Hindlimb muscle (tissue), 1 donor: ENCODE measurements at regions not wholly inside any gene's neighbourhood (a gene's known extent, or its start where the extent isn't known, plus 50 kb on each side); places are given as distances from the start of the nearest gene placed in this dataset.

ENCODE experiments used
- DNase-seq: peaks from one replicate; pipeline ENCODE4 v3.0.0-alpha.2; 2013

DNA sequence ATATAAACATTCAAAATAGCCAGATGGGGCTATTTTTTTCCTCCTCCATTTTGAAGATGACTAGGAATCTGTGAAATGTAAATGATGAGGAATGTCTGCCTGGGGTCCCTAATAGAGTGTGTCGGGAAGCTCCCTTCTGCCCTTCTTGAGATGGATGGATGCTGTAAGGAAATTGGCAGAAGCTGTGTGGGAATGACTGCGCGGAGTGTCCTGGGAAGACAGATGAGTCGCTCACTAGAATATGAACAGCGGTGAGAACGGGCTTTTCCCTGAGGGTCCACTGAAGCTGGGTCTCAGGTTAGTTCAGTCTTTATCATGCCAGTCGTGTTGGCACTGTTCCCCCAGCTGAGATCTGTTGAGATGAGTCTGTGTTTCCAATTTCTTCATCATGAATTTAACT is 75.1 kb upstream of the PLPP4 start:
- DNase-seq, result no peak

DNA sequence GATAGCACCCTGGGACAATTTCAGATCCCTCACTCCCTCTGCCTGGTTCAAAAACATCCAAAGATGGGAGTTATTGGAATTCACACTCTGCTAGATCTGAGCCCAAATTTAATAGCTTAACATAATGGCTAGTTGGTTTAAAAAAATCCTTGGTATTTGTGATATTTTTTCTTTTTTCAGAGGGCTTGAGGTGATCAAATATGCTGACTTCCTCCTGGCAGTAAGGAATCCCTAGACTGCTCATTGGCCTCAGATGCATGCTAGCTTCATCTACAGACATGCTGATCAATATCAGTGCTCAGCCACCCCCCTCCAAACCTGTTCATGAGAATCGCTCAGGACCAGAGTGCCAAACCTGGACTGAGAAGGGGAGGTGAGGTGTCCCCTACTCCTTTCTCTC is 74.7 kb upstream of the PLPP4 start:
- no peak for DNase-seq

- DNase-seq, result no peak
These were observed 71.0 kb upstream of the PLPP4 start for GRCh38 chr10:120385992-120386391.

GRCh38 chr10:120386896-120387295 is 70.1 kb upstream of the PLPP4 start:
- no peak for DNase-seq

- DNase-seq, result no peak
These were observed 69.7 kb upstream of the PLPP4 start for GRCh38 chr10:120387326-120387725.

DNA sequence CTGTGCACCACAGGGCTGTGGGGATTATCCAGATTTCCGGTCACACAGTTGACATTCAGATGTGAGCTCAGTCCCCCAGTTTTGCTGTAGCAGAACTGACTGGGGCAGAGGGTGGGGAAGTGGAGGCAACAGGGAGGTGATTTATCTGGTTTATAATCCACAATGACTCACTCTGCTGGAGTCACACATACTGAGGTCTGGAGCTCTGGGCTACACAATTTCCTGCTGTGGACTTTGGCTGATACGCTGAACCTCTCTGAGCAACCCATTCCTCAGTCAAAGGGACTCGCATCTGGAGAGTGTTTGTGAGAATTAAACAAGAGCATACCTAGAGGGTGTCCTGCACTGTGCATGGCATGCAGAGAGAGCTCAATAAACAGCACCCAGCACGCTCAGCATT is 64.8 kb upstream of the PLPP4 start:
- no peak for DNase-seq

DNA sequence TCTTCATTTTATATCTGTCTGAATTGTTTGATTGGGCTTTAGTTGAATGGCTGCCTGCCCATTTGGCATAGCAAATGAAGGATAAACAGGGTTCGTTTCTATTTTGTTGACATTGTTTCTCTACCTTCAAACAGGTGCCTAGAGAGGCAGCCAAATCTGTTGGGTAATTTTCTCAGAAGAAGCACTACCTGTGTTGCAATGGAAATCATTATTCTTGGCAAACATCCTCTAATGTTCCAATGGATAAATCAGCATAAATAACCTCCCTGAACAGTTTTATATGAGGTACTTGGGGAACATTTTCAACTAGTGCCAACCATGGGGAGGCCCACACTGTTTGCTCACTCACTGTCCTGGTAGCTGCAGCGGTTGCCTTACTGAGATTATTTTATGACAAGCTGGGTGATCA is 64.4 kb upstream of the PLPP4 start:
- no peak for DNase-seq

DNA sequence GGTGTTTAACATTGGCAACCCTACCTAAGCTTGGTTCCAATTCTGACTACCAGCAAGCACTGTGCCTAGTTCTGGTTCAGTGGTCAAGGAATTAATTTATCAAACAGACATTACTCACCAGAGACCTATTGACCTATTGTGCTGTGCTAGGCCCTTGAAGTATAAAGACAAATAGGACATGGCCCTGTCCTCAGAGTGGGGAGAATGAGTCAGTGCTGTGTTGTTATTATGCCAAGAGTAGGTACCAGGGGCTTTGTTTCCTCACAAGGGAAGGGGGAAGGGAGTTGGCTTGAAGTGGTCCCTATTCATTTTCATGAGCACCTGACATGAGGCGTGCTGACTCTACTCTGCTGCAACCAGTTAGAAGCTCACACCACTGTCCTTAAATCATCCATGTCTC is 62.6 kb upstream of the PLPP4 start:
- no peak for DNase-seq

GRCh38 chr10:120396228-120396627 is 60.8 kb upstream of the PLPP4 start:
- DNase-seq, result no peak

- no peak for DNase-seq
These were observed 58.8 kb upstream of the PLPP4 start for GRCh38 chr10:120398180-120398579.

DNA sequence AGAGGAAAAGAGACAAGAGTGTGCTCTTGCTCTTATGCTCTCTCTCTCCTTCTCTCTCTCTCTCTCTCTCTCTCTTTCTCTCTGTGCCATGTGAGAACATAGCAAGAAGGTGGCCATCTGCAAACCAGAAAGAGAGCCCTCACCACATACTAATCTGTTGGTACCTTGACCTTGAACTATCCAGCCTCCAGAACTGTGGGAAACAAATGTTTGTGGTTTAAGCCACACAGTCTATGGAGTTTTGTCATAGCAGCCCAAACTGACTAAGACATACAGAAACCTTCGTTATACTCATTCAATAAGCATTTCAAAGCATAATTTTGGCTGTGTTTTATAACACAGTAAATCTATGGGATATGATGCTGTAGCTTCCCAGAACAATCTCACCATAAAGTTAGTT is 56.4 kb upstream of the PLPP4 start:
- no peak for DNase-seq

- DNase-seq, result no peak
These were observed 54.8 kb upstream of the PLPP4 start for GRCh38 chr10:120402147-120402766.

DNA sequence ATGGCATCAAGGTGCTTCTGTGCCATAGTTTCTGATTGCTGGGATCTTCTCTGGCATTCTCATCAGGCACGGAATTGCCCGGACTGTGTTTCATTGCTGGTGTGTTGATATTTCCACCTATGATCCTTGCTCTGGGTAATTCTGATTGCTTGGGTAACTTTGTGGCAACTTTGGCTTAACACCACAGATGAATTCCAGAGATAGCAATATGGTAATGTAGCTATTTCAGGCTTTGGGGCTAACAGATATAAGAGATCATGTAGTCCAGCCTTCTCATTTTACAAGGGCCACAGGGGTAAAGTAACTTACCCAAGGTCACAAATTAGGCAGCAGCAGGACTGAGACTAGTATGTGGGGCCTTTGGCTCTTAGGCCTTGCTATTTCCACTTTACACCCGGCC is 53.9 kb upstream of the PLPP4 start:
- DNase-seq, result no peak

- no peak for DNase-seq
These were observed 50.7 kb upstream of the PLPP4 start for GRCh38 chr10:120406376-120406775.
